Motor neuron (in vitro differentiated cells): ENCODE measurements at regions not wholly inside any gene's neighbourhood (a gene's known extent, or its start where the extent isn't known, plus 50 kb on each side); places are given as distances from the start of the nearest gene placed in this dataset.
A peak's percentile ranks its signal among the peaks of the same experiment; 100 is the strongest.

Source experiments
- ATAC-seq, 8 experiments: fragments of 200-7000 bp; cut with Tn5 transposase; replicated peaks in 6 of 8; 2 replicates each; pipeline ENCODE4 v1.8.0; 2021; ENCODE audit warnings: mild to moderate bottlenecking in 8 of 8, moderate library complexity in 8 of 8
- H3K27ac ChIP-seq, 2 donors: fragments of 250-450 bp; sonication (Bioruptor Pico); 2 replicates each; pipeline ENCODE4 v1.9.0; 2021; ENCODE audit warnings: antibody characterized with exemption in 2 of 2, mild to moderate bottlenecking in 2 of 2, moderate library complexity in 1 of 2
- H3K4me1 ChIP-seq, 2 donors: fragments of 250-450 bp; sonication (Bioruptor Pico); replicated peaks in 1 of 2; 2 replicates each; pipeline ENCODE4 v1.6.1; 2021; ENCODE audit warnings: antibody characterized with exemption in 2 of 2, mild to moderate bottlenecking in 2 of 2, moderate library complexity in 1 of 2
- H3K4me3 ChIP-seq, 5 donors: fragments of 250-450 bp; sonication (Bioruptor Pico); 2 replicates each; pipeline ENCODE4 v1.9.0; 2021; ENCODE audit warnings: antibody characterized with exemption in 5 of 5, mild to moderate bottlenecking in 5 of 5, moderate library complexity in 4 of 5
- WGBS, 10 experiments: fragments of 450-650 bp; shearing (Covaris generic); methylation state at CpG; one replicate each; pipeline ENCODE4 v1.0.0; 2022; 5-methylcytosine and 5-hydroxymethylcytosine counted together
- in situ Hi-C, 9 experiments: fragments of 400-800 bp; cut with MboI; loops; one replicate each; pipeline ENCODE4 v1.15.0; 2021; ENCODE audit warnings: low sequenced_read_pairs in 9 of 9, low pct_unique_long_range_greater_than_20kb in 2 of 9; ENCODE audit not compliant: unreplicated experiment in 9 of 9

DNA sequence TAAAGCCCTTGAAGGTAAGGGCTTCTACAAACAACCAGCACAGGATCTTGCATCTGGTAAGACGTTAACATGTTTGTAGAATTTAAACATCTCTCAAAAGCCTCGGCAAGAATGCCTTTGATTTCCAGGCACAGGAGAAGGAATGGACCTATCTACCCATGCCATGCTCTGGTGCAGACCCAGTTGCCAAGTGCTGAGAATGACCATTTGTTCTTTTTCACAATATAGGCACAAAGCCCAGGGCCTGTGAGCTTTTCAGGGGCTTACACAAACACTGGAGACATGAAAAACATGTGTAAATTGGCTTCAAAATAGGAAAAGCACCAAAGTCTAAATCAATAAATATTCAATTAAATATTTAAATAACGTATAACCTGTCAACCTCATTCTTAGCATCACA, 266.9 kb upstream of the TTC14 start:
- H3K4me3 ChIP-seq = no peak overlapping the region
- in situ Hi-C loops = no loop called here
- H3K4me1 ChIP-seq = no peaks in the 10 kb centered on the region
- ATAC-seq = peak in 1 of 8 experiments; percentile 85
- WGBS, 10 experiments = 0 to 89% (median 53%) methylated on average over 1 to 3 of the region's 3 CpGs; no CpG with 5 or more reads in 3 of the 10 experiments
- H3K27ac ChIP-seq = no peak overlapping the region

DNA sequence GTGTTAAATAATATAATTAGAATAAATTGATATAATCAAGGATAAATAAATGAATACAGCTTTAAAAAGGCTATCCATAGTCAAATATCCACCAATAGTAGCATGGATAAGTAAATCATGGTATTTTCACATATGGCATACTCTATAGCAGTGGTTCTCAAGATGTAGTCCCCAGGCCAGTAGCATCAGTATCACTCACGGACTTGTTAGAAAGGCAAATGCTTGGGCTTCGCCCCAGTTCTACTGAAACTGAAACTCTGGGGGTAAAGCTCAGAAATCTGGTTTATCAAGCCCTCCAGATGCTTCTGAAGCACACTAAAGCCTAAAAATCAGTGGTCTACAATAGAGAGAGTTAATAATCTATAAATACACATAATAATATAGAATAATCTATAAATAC, 261.6 kb upstream of the TTC14 start:
- no peaks in the 10 kb centered on the region for H3K4me1 ChIP-seq
- no peak overlapping the region for H3K27ac ChIP-seq
- no peak for ATAC-seq
- in situ Hi-C loops = no loop called here
- 50 to 100% (median 93%) methylated on average over 1 to 2 of the region's 2 CpGs; no CpG with 5 or more reads in 4 of the 10 experiments for WGBS, 10 experiments
- H3K4me3 ChIP-seq = no peak overlapping the region

DNA sequence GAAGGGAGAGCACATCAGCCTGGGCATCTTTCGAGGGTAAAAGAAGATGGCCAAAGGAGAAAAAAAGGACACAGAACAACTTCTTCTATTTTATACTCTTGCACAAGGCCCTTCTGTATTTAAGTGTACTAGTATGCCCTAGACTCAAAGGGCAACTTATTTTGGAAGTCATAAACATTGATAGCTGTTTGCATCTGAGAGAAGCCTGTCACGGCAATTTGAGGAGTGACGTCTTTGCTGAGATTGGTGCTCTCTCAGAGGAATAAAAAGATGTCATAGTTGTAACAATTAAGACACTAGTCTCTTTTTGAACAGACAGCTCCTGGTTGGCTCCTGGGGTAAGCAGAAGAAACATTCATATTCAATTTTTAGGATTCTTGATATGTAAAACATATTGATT, 260.4 kb upstream of the TTC14 start:
- Histone ChIP-seq H3K4me1 (no peaks in the 10 kb centered on the region), H3K27ac (no peak overlapping the region), H3K4me3 (no peak overlapping the region)
- ATAC-seq = no peak
- in situ Hi-C loops = no loop called here
- WGBS, 10 experiments = 54 to 100% (median 84%) methylated on average over 1 to 3 of the region's 3 CpGs

DNA sequence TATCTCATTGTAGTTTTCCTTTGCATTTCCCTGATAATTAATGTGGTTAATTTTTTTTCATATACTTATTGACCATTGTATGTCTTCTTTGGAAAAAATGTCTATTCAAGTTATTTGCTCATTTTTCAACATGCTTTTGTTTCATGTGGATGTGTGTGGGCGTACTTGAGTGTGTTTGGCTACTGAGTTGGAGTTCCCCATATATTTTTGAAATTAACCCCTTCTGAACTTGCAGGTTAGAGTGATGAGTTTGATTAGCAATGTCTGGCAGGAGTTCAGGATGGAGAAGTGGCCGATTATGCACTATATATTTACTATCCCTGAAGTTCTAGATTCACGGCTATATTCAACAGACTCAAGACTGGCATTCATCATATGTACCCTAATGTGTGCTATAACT, 250.4 kb upstream of the TTC14 start:
- 44 to 100% (median 89%) methylated on average over 1 to 3 of the region's 3 CpGs; no CpG with 5 or more reads in 1 of the 10 experiments for WGBS, 10 experiments
- Histone ChIP-seq H3K27ac (no peak overlapping the region), H3K4me1 (no peaks in the 10 kb centered on the region), H3K4me3 (no peak overlapping the region)
- ATAC-seq = no peak
- in situ Hi-C loops = no loop called here

DNA sequence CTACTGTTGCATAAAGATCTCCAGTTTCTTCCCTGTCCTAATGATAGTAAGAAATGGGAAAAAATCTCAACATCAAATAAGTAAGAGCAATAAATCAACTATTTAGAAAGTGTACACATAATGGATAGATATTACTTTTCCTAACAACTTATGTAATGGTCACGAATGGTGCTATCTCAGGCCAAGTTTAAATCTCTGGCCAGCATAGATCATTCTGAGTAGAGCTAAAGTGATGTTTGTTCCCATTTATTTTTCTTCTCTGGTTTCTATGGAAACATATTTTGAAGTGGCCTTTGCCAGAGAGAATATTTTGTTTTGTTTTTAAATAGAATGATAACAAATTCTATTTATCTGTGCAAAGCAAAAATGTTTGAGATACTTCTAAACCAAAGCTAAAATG, 249.7 kb upstream of the TTC14 start:
- Histone ChIP-seq H3K4me3 (no peak overlapping the region), H3K4me1 (no peaks in the 10 kb centered on the region), H3K27ac (no peak overlapping the region)
- WGBS, 10 experiments = 0 to 100% (median 88%) methylated on average over 1 of the region's 1 CpG; no CpG with 5 or more reads in 3 of the 10 experiments
- in situ Hi-C loops = no loop called here
- no peak for ATAC-seq

DNA sequence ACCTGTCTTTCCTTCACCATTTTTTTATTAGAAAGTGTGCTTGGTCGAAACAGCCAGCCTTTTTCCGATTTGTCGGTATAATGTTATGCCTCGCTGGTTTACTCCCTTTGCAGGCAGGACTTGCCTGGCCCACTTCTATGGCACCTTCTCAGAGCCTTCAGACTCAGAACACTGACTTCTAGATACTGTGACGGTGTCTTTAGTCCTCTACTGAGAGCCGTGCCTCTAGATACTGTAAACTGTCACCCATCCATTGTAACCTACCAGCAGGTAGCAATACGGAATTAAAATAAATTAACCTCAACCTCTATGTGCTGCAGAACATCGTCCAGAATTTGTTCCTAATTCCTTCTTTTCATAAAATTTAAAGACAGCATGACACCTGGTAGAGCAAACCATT, 247.7 kb upstream of the TTC14 start:
- no peak for ATAC-seq
- Histone ChIP-seq H3K4me1 (no peaks in the 10 kb centered on the region), H3K27ac (no peak overlapping the region), H3K4me3 (no peak overlapping the region)
- in situ Hi-C loops = no loop called here
- WGBS, 10 experiments = 66 to 100% (median 85%) methylated on average over 3 to 8 of the region's 8 CpGs

DNA sequence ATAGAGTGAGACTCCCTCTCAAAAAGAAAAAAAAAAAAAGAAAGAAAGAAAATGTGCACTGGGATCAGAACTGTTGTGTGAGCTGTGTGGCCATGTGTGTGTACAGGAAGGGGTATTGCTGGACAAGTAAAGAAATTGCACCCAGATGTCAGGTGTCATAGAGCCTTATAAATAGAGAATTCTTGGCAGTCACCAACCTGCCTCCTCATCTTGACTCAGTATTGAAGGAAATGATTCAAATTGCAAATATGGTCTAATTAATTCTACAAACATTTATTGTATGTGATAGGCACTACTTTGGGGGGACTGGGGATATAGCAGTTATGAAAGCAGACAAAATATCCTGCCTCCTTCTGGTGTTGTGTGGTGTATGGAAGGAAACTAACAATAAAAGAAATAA, 243.8 kb upstream of the TTC14 start:
- ATAC-seq = no peak
- in situ Hi-C loops = no loop called here
- H3K4me3 ChIP-seq = no peak overlapping the region
- no peak overlapping the region for H3K27ac ChIP-seq
- H3K4me1 ChIP-seq = no peaks in the 10 kb centered on the region

DNA sequence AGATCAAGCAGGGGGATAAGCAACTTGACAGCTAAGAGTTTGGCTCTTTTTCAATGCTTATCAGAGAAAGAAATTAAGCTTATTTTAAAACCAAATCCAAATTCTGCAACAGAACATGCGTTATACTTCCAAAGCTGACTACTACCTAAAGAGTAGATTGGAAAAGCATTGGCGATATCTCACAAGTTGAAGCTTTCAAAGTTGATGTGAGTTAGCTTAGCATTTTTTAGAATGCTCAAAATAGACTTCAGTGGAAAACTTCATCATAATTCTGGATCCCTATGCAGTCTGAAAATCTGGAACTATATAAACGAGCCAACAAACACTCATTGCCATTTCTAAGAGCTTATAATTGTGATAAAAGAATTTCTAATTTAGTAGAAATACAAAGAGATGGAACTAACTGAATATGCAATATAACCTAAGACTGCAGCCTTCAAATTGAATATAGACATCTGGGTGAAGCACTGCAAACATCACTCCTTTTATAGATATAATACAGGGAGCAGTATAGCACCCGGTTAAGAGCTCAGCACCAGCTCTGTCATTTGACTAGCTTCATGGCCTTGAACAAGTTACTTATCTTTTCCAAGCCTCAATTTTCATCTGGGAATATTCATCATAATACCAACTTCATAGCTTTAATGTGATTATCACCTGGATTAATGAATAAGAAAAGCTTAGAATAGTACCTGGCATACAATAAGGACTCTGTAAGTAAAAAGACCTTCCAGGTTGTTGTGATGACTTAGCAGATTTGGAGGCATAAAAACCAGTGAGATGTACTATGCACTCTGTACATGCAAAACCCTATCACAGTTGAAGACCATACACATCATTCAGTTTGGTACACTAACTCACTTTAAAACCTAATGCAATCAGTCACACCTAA, 242.7 kb upstream of the TTC14 start:
- no peak overlapping the region for H3K4me3 ChIP-seq
- no peak overlapping the region for H3K27ac ChIP-seq
- in situ Hi-C loops = no loop called here
- no peak for ATAC-seq
- H3K4me1 ChIP-seq = no peaks in the 10 kb centered on the region
- WGBS, 10 experiments = 18 to 98% (median 81%) methylated on average over 1 to 4 of the region's 4 CpGs

DNA sequence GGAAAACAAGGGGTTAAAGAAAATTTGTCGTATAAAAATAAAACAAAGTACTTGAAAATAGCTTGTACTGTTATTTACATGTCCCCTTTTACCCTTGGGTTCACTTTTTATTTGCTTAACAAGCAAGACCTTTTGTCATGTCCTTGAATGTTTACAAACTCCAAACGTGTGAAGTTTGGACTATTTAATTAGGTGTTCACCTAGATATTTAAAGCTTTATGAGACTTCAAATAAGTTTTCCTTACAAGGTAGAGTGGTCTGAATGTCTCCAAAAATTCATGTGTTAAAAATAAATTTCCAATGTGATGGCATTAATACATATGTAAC, 242.0 kb upstream of the TTC14 start:
- Histone ChIP-seq H3K4me3 (no peak overlapping the region), H3K4me1 (no peaks in the 10 kb centered on the region), H3K27ac (no peak overlapping the region)
- 0 to 67% (median 55%) methylated on average over 1 to 2 of the region's 2 CpGs; no CpG with 5 or more reads in 1 of the 10 experiments for WGBS, 10 experiments
- ATAC-seq = no peak
- in situ Hi-C loops = no loop called here

DNA sequence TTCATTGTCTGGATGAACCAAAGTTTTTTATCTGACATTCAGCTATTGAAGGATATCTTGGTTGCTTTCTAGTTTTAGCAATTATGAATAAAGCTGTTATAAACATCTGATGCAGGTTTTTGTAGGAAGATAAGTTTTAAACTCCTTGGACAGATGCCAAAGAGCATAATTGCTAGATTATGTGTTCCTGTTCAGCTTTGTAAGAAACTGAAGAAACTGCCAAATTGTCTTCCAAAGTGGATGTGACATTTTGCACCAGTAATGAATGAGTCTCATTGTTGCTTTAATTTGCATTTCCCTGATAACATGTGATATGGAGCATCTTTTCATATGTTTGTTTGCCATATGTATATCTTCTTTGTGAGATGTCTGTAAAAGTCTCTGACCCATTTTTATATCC, 239.9 kb upstream of the TTC14 start:
- no peak for ATAC-seq

DNA sequence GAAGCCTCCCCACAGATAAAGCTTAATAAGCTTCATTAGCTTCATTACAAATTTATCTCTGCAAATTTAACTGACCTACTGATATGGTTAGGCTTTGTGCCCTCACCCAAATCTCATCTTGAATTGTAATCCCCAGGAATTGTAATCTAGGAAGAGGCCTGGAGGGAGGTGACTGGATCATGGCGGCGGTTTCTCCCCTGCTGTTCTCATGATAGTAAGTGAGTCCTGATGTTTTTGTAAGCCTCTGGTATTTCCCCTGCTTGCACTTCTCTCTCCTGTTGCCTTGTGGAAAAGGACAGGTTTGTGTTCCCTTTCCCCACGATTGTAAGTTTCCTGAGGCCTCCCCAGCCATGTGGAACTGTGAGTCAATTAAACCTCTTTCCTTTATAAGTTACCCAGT, 226.1 kb upstream of the TTC14 start:
- no peak for ATAC-seq
- no peaks in the 10 kb centered on the region for H3K4me1 ChIP-seq
- no peak overlapping the region for H3K4me3 ChIP-seq
- H3K27ac ChIP-seq = no peak overlapping the region
- in situ Hi-C loops = no loop called here
- WGBS, 10 experiments = 50 to 100% (median 60%) methylated on average over 1 to 2 of the region's 3 CpGs; no CpG with 5 or more reads in 6 of the 10 experiments

More for the DNA sequence above, 239.9 kb upstream of the TTC14 start:
- Histone ChIP-seq H3K27ac (no peak overlapping the region), H3K4me1 (no peaks in the 10 kb centered on the region), H3K4me3 (no peak overlapping the region)
- in situ Hi-C loops = no loop called here

DNA sequence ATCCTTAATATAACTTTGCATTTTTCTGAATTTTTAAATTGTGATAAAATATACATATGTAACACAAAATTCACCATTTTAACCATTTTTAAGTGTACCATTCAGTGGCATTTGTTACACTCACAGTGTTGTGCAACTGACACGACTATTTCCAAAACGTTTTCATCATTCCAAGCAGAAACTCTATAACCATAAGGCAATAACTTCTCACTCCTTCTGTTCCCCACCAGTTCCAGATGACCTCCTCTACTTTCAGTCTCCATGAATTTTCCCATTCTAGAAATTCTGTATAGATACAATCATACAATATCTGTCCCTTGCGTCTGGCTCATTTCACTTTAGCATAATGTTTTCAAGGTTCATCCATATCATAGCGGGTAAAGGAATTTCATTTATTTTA, 223.5 kb upstream of the TTC14 start:
- Histone ChIP-seq H3K4me3 (no peak overlapping the region), H3K4me1 (no peaks in the 10 kb centered on the region), H3K27ac (no peak overlapping the region)
- WGBS, 10 experiments = 25 to 100% (median 89%) methylated on average over 1 to 4 of the region's 4 CpGs
- in situ Hi-C loops = no loop called here
- ATAC-seq = no peak

DNA sequence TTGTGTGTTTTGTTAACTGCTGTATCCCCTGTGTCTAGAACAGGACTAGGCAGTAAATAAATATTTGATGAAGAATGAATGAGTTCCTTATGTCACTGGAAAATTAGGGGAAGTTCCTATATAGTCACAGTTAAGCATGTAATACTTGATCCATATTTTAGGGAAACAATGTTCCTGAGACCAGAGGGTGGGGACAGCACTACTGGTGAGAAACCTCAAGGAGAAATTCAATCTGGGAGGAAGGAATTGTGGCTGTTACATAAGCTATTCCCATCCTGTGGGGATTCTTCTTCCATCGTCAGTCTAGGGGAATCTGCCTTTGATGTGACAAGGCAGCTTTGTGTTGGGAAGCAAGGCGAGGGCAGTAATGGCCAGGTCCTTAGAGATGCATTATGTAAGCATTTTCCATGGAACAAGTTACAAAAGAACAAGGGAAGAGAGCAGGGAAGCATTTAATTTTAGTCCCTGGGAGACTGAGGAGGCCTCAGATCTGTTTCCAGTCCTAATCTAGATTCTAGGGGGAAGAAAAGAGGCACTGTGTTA, 219.3 kb upstream of the TTC14 start:
- no peaks in the 10 kb centered on the region for H3K4me1 ChIP-seq
- in situ Hi-C loops = no loop called here
- peak in 4 of 8 experiments; percentile 33 to 84 (median 77) for ATAC-seq
- H3K27ac ChIP-seq = no peak overlapping the region
- no peak overlapping the region for H3K4me3 ChIP-seq
- 0 to 80% (median 30%) methylated on average over 1 to 2 of the region's 2 CpGs; no CpG with 5 or more reads in 3 of the 10 experiments for WGBS, 10 experiments
